ENCODE measurements at regions not wholly inside any gene's neighbourhood (a gene's known extent, or its start where the extent isn't known, plus 50 kb on each side); places are given as distances from the start of the nearest gene placed in this dataset.

GRCh38 chr22:47608421-47608820, 846.0 kb downstream of the TBC1D22A start:
- POLR2A ChIA-PET, result no interaction called here
- CTCF ChIA-PET, result interaction anchor here (0.7 kb wide), 1 partner anchor 238 kb away, joined by 3 read pairs; no protein-coding TSS in a partner anchor
- H3K4me1 ChIP-seq (ENCODE audit: control insufficient read depth, insufficient read depth, low read length), result no peaks in the 10 kb centered on the region
- no peaks in the 10 kb centered on the region for H3K36me3 ChIP-seq (ENCODE audit: control insufficient read depth in 2 of 2, insufficient read depth in 1 of 2, low read length in 2 of 2)
- H3K4me3 ChIP-seq (ENCODE audit: low read depth, low read length), result no peak overlapping the region
- TF ChIP-seq MEIS1 (CRISPR knock-in tag; IDR thresholded peaks at IDR 0.05; ENCODE audit: borderline replicate concordance), result no peak
- TF ChIP-seq, protein P1, sequence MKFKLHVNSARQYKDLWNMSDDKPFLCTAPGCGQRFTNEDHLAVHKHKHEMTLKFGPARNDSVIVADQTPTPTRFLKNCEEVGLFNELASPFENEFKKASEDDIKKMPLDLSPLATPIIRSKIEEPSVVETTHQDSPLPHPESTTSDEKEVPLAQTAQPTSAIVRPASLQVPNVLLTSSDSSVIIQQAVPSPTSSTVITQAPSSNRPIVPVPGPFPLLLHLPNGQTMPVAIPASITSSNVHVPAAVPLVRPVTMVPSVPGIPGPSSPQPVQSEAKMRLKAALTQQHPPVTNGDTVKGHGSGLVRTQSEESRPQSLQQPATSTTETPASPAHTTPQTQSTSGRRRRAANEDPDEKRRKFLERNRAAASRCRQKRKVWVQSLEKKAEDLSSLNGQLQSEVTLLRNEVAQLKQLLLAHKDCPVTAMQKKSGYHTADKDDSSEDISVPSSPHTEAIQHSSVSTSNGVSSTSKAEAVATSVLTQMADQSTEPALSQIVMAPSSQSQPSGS (tag by site-specific recombination; IDR thresholded peaks at IDR 0.05; ENCODE audit: low read depth), result no peak
- TF ChIP-seq ZNF302 (tag by site-specific recombination; IDR thresholded peaks at IDR 0.05; ENCODE audit: low read depth), result no peak
- TF ChIP-seq ZNF366 (tag by site-specific recombination; conservative IDR thresholded peaks at IDR 0.05), result no peak
- H3K27ac ChIP-seq (ENCODE audit: extremely low read depth, low read depth, low read length), result no peak overlapping the region
- no peaks in the 10 kb centered on the region for H3K9me3 ChIP-seq (ENCODE audit: control insufficient read depth, insufficient read depth, low read depth, low read length)

GRCh38 chr22:47607486-47607885, 845.0 kb downstream of the TBC1D22A start:
- Histone ChIP-seq H3K4me1 (ENCODE audit: control insufficient read depth, insufficient read depth, low read length) (no peaks in the 10 kb centered on the region), H3K27ac (ENCODE audit: extremely low read depth, low read depth, low read length) (no peak overlapping the region), H3K4me3 (ENCODE audit: low read depth, low read length) (no peak overlapping the region), H3K36me3 (ENCODE audit: control insufficient read depth in 2 of 2, insufficient read depth in 1 of 2, low read length in 2 of 2) (no peaks in the 10 kb centered on the region), H3K9me3 (ENCODE audit: control insufficient read depth, insufficient read depth, low read depth, low read length) (no peaks in the 10 kb centered on the region)
- ChIA-PET POLR2A (no interaction called here), CTCF (no interaction called here)
- TF ChIP-seq ZNF2 (tag by site-specific recombination; IDR thresholded peaks at IDR 0.05), result no peak
- no peak for TF ChIP-seq ZNF707 (tag by site-specific recombination; IDR thresholded peaks at IDR 0.05)
- no peak for TF ChIP-seq ZSCAN4 (tag by site-specific recombination; IDR thresholded peaks at IDR 0.05)
- no peak for TF ChIP-seq ZBTB17 (tag by site-specific recombination; IDR thresholded peaks at IDR 0.05)

DNA sequence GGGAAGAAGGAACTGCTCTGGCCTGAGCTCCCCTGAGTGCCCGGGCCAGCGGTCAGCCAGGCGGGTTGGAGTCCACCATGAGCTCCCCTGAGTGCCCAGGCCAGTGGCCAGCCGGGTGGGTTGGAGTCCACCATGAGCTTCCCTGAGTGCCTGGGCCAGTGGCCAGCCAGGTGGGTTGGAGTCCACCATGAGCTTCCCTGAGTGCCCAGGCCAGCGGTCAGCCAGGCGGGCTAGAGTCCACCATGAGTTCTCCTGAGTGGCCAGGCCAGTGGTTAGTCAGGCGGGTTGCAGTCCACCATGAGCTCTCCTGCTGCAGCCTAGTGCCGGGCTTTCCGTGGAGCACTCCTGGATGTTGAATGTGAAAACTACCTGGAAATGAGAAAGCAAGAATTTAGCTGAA, 844.0 kb downstream of the TBC1D22A start:
- Histone ChIP-seq H3K27ac (ENCODE audit: extremely low read depth, low read depth, low read length) (no peak overlapping the region), H3K36me3 (ENCODE audit: control insufficient read depth in 2 of 2, insufficient read depth in 1 of 2, low read length in 2 of 2) (no peaks in the 10 kb centered on the region), H3K4me3 (ENCODE audit: low read depth, low read length) (no peak overlapping the region), H3K4me1 (ENCODE audit: control insufficient read depth, insufficient read depth, low read length) (no peaks in the 10 kb centered on the region), H3K9me3 (ENCODE audit: control insufficient read depth, insufficient read depth, low read depth, low read length) (no peaks in the 10 kb centered on the region)
- POLR2A ChIA-PET, result no interaction called here
- TF ChIP-seq SETDB1 (IDR thresholded peaks at IDR 0.05; ENCODE audit: insufficient read length, low read length), result no peak
- TF ChIP-seq ZNF521 (tag by site-specific recombination; IDR thresholded peaks at IDR 0.05), result no peak
- no peak for TF ChIP-seq KLF8 (tag by site-specific recombination; IDR thresholded peaks at IDR 0.05)
- no peak for TF ChIP-seq IKZF3 (tag by site-specific recombination; IDR thresholded peaks at IDR 0.05)
- no peak for TF ChIP-seq ZNF132 (tag by site-specific recombination; IDR thresholded peaks at IDR 0.05; ENCODE audit: borderline replicate concordance)
- TF ChIP-seq ZNF747 (tag by site-specific recombination; IDR thresholded peaks at IDR 0.05), result no peak
- TF ChIP-seq, protein P2, sequence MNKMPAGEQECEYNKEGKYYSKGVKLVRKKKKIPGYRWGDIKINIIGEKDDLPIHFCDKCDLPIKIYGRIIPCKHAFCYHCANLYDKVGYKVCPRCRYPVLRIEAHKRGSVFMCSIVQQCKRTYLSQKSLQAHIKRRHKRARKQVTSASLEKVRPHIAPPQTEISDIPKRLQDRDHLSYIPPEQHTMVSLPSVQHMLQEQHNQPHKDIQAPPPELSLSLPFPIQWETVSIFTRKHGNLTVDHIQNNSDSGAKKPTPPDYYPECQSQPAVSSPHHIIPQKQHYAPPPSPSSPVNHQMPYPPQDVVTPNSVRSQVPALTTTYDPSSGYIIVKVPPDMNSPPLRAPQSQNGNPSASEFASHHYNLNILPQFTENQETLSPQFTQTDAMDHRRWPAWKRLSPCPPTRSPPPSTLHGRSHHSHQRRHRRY (tag by site-specific recombination; IDR thresholded peaks at IDR 0.05), result no peak
- no peak for TF ChIP-seq ZNF416 (tag by site-specific recombination; IDR thresholded peaks at IDR 0.05)
- no peak for TF ChIP-seq KLF1 (tag by site-specific recombination; IDR thresholded peaks at IDR 0.05)
- no peak for TF ChIP-seq ZNF24 (tag by site-specific recombination; IDR thresholded peaks at IDR 0.05)
- TF ChIP-seq ZBTB20 (tag by site-specific recombination; IDR thresholded peaks at IDR 0.05), result no peak
- no peak for TF ChIP-seq HOXA7 (CRISPR knock-in tag; IDR thresholded peaks at IDR 0.05; ENCODE audit: borderline replicate concordance)
- no peak for TF ChIP-seq ZNF16 (tag by site-specific recombination; IDR thresholded peaks at IDR 0.05; ENCODE audit: low read depth)
- no peak for TF ChIP-seq ZNF423 (tag by site-specific recombination; IDR thresholded peaks at IDR 0.05)
- CTCF ChIA-PET, result interaction anchor here (0.6 kb wide), 2 partner anchors 429 to 502 kb away, joined by 3 read pairs; no protein-coding TSS in a partner anchor
